ENCODE measurements at regions not wholly inside any gene's neighbourhood (a gene's known extent, or its start where the extent isn't known, plus 50 kb on each side); places are given as distances from the start of the nearest gene placed in this dataset.

DNA sequence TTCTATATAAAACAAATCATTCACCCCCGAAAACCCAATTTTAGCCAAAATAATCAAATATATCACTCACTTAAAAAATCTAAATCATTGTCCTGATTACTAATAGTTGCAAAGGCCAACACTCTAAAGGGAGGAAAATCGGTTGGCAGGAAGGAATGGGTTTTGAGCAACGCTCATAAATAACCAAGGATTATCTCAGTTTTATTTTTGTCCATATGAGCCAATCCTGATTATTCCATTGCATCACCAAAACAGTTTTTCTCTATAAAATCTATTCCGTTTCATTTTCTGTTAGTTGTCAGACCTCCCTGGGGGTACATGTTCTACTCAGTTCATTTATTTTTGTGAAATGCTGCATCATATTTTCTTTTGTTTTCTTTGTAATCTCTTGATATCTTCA lies 174.1 kb downstream of the LRATD1 start:
- Histone ChIP-seq H3K27ac (replicated peaks) (no peak overlapping the region), H3K4me3 (replicated peaks; ENCODE audit: insufficient read depth, low read length) (no peak overlapping the region), H3K27me3 (ENCODE audit: insufficient read depth, poor library complexity, severe bottlenecking) (no peaks in the 10 kb centered on the region)
- no peak for DNase-seq (ENCODE audit: low read depth in 1 of 2, low spot score in 1 of 2)
- TF ChIP-seq POLR2AphosphoS5 (IDR thresholded peaks at IDR 0.05; ENCODE audit: low read depth) (no peak), GABPA (IDR thresholded peaks at IDR 0.05; ENCODE audit: low read depth) (no peak), SPI1 (IDR thresholded peaks at IDR 0.05; ENCODE audit: borderline replicate concordance, low read depth) (no peak)
- TF ChIP-seq, protein P1, sequence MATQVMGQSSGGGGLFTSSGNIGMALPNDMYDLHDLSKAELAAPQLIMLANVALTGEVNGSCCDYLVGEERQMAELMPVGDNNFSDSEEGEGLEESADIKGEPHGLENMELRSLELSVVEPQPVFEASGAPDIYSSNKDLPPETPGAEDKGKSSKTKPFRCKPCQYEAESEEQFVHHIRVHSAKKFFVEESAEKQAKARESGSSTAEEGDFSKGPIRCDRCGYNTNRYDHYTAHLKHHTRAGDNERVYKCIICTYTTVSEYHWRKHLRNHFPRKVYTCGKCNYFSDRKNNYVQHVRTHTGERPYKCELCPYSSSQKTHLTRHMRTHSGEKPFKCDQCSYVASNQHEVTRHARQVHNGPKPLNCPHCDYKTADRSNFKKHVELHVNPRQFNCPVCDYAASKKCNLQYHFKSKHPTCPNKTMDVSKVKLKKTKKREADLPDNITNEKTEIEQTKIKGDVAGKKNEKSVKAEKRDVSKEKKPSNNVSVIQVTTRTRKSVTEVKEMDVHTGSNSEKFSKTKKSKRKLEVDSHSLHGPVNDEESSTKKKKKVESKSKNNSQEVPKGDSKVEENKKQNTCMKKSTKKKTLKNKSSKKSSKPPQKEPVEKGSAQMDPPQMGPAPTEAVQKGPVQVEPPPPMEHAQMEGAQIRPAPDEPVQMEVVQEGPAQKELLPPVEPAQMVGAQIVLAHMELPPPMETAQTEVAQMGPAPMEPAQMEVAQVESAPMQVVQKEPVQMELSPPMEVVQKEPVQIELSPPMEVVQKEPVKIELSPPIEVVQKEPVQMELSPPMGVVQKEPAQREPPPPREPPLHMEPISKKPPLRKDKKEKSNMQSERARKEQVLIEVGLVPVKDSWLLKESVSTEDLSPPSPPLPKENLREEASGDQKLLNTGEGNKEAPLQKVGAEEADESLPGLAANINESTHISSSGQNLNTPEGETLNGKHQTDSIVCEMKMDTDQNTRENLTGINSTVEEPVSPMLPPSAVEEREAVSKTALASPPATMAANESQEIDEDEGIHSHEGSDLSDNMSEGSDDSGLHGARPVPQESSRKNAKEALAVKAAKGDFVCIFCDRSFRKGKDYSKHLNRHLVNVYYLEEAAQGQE (IDR thresholded peaks at IDR 0.05; ENCODE audit: insufficient replicate concordance, low read depth) = no peak
- TF ChIP-seq, protein P2, sequence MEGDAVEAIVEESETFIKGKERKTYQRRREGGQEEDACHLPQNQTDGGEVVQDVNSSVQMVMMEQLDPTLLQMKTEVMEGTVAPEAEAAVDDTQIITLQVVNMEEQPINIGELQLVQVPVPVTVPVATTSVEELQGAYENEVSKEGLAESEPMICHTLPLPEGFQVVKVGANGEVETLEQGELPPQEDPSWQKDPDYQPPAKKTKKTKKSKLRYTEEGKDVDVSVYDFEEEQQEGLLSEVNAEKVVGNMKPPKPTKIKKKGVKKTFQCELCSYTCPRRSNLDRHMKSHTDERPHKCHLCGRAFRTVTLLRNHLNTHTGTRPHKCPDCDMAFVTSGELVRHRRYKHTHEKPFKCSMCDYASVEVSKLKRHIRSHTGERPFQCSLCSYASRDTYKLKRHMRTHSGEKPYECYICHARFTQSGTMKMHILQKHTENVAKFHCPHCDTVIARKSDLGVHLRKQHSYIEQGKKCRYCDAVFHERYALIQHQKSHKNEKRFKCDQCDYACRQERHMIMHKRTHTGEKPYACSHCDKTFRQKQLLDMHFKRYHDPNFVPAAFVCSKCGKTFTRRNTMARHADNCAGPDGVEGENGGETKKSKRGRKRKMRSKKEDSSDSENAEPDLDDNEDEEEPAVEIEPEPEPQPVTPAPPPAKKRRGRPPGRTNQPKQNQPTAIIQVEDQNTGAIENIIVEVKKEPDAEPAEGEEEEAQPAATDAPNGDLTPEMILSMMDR (IDR thresholded peaks at IDR 0.05; ENCODE audit: insufficient read depth, low read length) = no peak

DNA sequence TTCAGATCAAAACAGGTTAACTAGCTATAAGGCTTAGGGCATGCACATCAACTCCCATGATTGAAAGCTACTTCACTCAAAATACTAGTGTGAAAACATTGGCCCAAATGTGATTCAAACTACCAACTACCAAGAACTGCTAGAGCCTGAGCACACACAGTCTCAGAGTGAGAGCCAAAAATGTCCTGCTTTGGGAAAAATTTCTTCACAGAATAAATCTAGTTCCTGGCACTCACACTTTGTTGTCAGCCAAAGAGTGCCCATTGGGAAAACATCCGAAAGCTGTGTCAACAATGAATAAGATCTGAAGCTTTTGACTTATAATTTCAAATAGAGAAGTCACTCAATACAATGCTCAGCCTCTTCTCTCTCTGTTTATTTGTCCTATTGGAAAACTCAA lies 182.7 kb downstream of the LRATD1 start:
- TF ChIP-seq, protein P1 (IDR thresholded peaks at IDR 0.05; ENCODE audit: insufficient replicate concordance, low read depth) = no peak
- TF ChIP-seq SPI1 (IDR thresholded peaks at IDR 0.05; ENCODE audit: borderline replicate concordance, low read depth) = no peak
- TF ChIP-seq, protein P2 (IDR thresholded peaks at IDR 0.05; ENCODE audit: insufficient read depth, low read length) = no peak
- TF ChIP-seq POLR2AphosphoS5 (IDR thresholded peaks at IDR 0.05; ENCODE audit: low read depth) = no peak
- no peak for TF ChIP-seq GABPA (IDR thresholded peaks at IDR 0.05; ENCODE audit: low read depth)
- H3K27me3 ChIP-seq (ENCODE audit: insufficient read depth, poor library complexity, severe bottlenecking) = no peaks in the 10 kb centered on the region
- DNase-seq (ENCODE audit: low read depth in 1 of 2, low spot score in 1 of 2) = no peak
- no peak overlapping the region for H3K27ac ChIP-seq (replicated peaks)
- H3K4me3 ChIP-seq (replicated peaks; ENCODE audit: insufficient read depth, low read length) = no peak overlapping the region

DNA sequence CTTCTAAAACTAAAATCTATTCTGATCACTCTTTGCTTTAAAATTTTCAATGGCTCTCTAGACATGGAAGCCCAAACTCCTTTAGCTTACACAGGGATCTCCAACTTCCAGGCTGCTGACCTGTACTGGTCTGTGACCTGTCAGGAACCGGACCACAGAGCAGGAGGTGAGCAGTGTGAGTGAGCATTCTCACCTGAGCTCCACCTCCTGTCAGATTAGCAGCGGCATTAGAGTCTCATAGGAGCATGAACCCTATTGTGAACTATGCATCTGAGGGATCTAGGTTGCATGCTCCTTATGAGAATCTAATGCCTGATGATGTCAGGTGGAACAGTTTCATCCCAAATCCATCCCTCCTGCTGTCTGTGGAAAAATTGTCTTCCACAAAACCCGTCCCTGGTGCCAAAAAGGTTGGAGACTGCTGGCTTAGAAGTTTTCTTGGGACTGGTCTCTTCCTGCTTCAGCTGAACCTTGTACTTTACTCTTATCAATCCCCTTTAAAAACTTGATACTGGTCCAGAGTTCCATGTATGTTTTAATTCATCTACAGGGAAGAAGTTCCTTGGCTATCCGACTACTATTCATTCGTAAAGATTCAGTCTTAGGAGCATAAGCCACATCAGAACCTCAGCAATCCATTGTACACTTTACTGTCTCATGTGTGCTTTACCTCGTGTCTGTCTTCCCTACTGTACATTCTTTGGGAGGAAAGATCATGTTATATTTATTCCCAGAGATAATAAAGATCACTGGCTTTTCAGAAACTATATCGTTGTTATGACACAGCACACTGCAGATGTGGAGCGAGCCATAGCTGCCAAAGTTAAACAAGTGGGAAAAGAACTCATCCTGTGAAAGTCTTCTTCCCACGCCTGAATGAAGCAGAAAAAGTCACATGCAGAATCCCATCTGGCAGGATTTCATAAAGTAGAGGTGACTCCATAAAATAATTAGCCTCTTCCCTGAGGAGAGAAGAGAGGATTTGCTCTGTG lies 183.8 kb downstream of the LRATD1 start:
- no peak overlapping the region for H3K4me3 ChIP-seq (replicated peaks; ENCODE audit: insufficient read depth, low read length)
- DNase-seq (ENCODE audit: low read depth in 1 of 2, low spot score in 1 of 2) = no peak
- no peaks in the 10 kb centered on the region for H3K27me3 ChIP-seq (ENCODE audit: insufficient read depth, poor library complexity, severe bottlenecking)
- TF ChIP-seq GABPA (IDR thresholded peaks at IDR 0.05; ENCODE audit: low read depth) (no peak), SPI1 (IDR thresholded peaks at IDR 0.05; ENCODE audit: borderline replicate concordance, low read depth) (no peak), POLR2AphosphoS5 (IDR thresholded peaks at IDR 0.05; ENCODE audit: low read depth) (no peak)
- TF ChIP-seq, protein P2 (IDR thresholded peaks at IDR 0.05; ENCODE audit: insufficient read depth, low read length) = no peak
- TF ChIP-seq, protein P1 (IDR thresholded peaks at IDR 0.05; ENCODE audit: insufficient replicate concordance, low read depth) = no peak
- H3K27ac ChIP-seq (replicated peaks) = no peak overlapping the region

Measured in HL-60 (cell line).